Endothelial cell of umbilical vein (primary cell): ENCODE measurements at regions not wholly inside any gene's neighbourhood (a gene's known extent, or its start where the extent isn't known, plus 50 kb on each side); places are given as distances from the start of the nearest gene placed in this dataset.

Experiments used
- EZH2 ChIP-seq: IDR thresholded peaks from 2 replicates; pipeline ENCODE4 v1.6.1; 2012; ENCODE audit warnings: borderline replicate concordance, low read depth, mild to moderate bottlenecking, moderate library complexity, low read length, inconsistent platforms; ENCODE audit not compliant: severe bottlenecking
- FOS ChIP-seq: IDR thresholded peaks from 2 replicates; pipeline ENCODE4 v1.6.1; 2011; ENCODE audit warnings: mild to moderate bottlenecking, low read length, moderate library complexity, borderline replicate concordance; ENCODE audit not compliant: insufficient read depth
- JUN ChIP-seq: IDR thresholded peaks from 2 replicates; pipeline ENCODE4 v1.6.1; 2011; ENCODE audit warnings: borderline replicate concordance, low read depth; ENCODE audit not compliant: insufficient read length, insufficient read depth
- POLR2A ChIP-seq: IDR thresholded peaks from 2 replicates; pipeline ENCODE4 v1.6.1; 2012; ENCODE audit warnings: low read depth, mild to moderate bottlenecking, control low read depth, low read length
- POLR2AphosphoS5 ChIP-seq: IDR thresholded peaks from 2 replicates; pipeline ENCODE4 v1.6.1; 2012; ENCODE audit warnings: low read depth, mild to moderate bottlenecking, control low read depth, low read length, moderate library complexity; ENCODE audit not compliant: insufficient read depth
- TF ChIP-seq, protein P1 (sequence below), 2 donors: IDR thresholded peaks; 1 replicate in 1 of 2; 2 replicates in 1 of 2; pipeline ENCODE4 v1.5.1; 2011; ENCODE audit warnings: low read length in 2 of 2, mild to moderate bottlenecking in 2 of 2, moderate library complexity in 2 of 2, control low read depth in 1 of 2, inconsistent platforms in 1 of 2, low read depth in 1 of 2; ENCODE audit not compliant: insufficient read depth in 1 of 2; ENCODE audit errors: extremely low read depth in 1 of 2
- TF ChIP-seq, protein P2 (sequence below): IDR thresholded peaks from 2 replicates; pipeline ENCODE4 v1.6.1; 2011; ENCODE audit not compliant: insufficient read depth, insufficient read length

DNA sequence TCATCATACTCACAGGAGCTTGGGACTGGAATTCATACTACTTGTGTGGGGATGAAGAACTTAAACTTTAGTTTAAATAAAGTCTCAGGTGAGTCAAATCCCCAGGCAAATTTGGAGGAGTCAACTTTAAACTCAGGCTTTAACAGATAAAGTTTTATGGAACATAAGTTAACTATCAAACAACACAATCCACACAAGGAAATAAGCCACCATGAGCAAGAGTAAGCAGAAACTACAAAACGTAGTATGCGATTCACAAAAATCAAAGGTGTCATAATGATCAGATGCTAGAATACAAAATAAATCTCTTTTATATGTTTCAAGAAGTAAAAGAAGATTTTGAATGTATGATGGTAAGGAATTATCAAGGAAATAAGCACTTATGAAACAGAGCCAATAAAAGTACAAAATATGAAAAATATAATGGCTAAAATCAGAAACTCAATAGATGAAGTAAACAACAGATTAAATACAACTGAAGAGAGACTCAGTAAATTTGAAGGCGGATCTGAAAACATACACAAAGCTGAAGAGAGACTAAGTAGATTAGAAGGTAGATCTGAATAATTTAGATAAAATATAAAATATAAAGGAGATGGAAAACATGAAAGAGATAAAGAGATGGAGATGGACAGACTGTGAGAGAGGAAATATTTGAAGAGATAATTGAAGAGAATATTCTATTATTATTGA is 97.5 kb upstream of the TWIST2 start:
- TF ChIP-seq, protein P1, sequence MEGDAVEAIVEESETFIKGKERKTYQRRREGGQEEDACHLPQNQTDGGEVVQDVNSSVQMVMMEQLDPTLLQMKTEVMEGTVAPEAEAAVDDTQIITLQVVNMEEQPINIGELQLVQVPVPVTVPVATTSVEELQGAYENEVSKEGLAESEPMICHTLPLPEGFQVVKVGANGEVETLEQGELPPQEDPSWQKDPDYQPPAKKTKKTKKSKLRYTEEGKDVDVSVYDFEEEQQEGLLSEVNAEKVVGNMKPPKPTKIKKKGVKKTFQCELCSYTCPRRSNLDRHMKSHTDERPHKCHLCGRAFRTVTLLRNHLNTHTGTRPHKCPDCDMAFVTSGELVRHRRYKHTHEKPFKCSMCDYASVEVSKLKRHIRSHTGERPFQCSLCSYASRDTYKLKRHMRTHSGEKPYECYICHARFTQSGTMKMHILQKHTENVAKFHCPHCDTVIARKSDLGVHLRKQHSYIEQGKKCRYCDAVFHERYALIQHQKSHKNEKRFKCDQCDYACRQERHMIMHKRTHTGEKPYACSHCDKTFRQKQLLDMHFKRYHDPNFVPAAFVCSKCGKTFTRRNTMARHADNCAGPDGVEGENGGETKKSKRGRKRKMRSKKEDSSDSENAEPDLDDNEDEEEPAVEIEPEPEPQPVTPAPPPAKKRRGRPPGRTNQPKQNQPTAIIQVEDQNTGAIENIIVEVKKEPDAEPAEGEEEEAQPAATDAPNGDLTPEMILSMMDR (IDR thresholded peaks at IDR 0.05; ENCODE audit: extremely low read depth in 1 of 2, insufficient read depth in 1 of 2, low read depth in 1 of 2, low read length in 2 of 2), result no peak
- TF ChIP-seq JUN (no peak), POLR2A (no peak), POLR2AphosphoS5 (no peak), EZH2 (no peak), FOS (no peak)
- TF ChIP-seq, protein P2, sequence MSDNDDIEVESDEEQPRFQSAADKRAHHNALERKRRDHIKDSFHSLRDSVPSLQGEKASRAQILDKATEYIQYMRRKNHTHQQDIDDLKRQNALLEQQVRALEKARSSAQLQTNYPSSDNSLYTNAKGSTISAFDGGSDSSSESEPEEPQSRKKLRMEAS, result no peak
